Ureter (tissue), 1 donor: ENCODE measurements at regions not wholly inside any gene's neighbourhood (a gene's known extent, or its start where the extent isn't known, plus 50 kb on each side); places are given as distances from the start of the nearest gene placed in this dataset.

Experiments used
- DNase-seq: peaks from one replicate; pipeline ENCODE4 v3.0.0-alpha.2; 2020; ENCODE audit warnings: low spot score
- donor health status: DM: yes; HTN: yes; CAD: no.

DNA sequence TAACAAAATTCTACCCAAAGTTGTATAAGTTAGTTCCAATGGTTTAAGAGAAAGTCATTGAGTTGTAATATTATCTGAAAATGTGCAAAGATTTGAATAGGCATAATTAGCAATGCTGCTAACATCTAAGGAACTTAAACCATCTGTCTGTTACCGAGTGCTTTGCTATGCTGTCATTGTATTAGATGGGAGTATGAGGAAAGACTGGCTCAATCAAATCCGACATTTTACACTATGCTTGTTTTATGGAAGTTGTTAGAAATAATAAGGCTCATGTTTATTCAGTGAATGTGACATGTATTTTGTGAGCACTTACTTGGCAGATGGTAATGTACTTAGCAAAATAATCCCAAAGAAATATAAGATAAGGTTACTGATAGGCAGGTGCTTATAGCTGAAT, 1715.1 kb downstream of the PCDH7 start:
- no peak for DNase-seq

DNA sequence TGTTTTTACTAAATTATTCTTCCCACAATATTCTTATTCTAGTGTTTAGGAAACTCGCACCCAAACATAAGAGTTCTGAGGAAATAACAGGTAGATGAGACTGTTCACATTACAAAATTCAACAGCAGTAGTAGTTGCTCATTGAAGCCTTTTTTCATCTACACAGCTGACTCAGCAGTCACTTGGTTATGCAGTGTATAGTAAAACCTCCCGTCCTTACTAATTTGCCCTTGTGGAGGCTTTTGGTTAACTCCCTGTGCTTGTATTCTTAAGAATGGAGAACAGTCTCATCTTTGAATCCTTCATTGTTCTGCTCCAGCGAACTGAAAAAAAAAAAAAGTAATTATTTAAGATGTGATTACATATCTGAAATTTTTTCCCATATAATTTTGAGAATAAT, 1716.6 kb downstream of the PCDH7 start:
- DNase-seq: no peak

DNA sequence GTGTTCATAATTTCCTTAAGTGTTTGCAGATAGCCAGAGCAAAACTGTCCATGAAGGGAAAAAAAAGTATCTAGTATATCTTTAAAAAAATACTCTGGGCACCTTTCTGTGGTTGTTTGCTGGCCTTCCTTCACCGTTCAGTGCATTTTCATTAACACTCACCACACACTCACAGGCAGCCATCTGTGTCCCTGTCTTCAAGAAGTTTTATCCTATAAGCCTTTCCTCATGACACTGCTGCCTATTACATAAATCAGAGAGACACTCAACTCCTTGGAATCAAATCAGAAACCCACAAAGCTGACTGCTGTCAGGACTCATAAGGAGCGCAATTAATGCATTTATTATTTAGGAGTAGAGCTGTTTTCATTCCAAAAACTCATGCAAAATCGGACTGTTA, 1720.2 kb downstream of the PCDH7 start:
- no peak for DNase-seq

DNA sequence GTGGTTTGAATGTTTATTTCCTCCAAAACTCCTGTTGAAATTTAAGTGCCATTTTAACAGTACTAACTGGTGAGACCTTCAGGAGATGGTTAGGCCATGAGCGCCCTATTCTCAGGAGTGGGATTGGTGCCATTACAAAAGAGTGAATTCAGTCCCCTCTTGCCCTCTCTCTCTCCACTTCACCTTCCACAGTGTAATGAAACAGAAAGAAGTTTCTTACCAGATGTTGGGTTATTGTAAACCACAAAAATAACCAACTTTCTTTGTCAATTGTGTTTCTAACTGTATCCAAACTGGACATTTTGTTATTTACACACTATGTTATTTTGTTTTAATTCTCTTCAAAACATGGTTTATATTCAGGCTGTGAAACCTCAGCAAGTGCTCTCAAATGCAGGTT, 1734.3 kb downstream of the PCDH7 start:
- no peak for DNase-seq

DNA sequence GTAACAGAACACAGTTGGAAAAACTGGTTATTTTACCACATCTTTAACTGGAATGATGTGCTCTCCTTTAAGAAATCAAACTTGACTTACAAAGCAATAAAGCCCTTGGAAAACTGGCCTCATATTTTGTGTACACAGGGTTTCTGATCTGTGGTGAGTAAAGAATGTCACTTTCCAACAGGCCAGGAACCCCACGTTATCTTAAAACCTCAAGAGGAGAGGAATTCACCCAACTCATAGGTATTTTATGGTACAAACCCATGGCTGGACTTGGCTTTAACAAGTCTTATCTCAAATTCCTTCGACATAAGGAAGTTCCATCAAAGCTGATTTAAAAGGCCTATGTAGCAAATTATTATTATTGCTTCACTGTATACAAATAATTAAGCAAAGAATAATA, 1735.1 kb downstream of the PCDH7 start:
- no peak for DNase-seq

DNA sequence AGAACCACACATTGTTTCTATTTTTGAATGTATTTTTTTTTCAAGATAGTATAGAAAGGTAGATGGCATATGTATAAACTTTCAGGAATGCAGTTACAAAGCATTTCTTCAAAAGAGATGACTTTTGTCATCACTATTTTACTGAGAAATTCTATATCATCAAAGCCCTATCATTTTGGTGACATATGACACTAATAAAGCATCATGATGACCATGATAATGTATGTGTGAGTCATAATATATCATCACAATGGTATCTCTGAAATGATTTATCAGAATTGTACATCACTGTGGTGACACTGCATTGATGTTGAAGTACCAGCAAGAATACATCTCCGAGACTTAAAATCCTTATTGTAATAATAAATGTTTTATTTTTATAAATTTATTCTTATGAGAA, 1740.8 kb downstream of the PCDH7 start:
- no peak for DNase-seq

DNA sequence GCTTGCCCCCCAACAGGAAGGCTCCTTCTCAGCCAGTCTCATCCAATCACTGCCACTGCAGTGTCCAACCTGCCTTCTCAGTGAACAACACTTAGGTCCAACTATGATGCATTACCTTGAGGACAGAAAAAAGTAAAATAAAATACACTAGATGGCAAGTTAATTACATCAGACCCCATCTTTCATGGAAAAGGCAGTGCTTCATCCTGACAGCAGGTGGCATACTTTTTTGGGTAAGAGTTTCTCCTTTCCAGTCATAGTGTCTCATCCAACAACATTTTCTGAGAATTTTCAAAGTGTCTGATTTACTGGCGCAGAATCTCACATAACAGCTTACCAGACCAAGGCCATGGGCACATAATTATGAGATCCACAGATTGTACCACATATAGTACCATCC, 1742.8 kb downstream of the PCDH7 start:
- DNase-seq: no peak

DNA sequence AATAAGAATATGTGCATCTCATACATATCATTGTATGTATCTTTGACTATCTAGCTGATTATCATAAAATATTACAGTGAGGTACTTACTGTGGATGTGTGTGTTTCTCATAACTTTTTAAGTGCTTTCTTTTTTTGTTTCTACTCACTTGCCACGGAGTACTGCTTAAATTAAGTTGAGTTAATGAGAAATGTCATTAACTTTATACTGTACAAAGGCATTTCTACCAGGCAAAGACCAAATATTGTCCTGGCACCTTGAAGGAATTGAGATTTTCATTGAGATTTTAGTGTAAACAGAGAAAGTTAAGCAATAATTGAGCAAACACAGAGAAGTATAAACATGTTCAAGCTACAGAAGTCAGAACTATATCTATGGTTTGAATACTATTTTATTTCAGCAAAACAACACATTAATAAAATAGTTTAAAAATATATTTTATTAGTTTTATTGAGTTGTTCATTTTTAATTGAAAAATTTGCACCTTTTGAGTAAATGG, 1750.0 kb downstream of the PCDH7 start:
- DNase-seq: no peak

DNA sequence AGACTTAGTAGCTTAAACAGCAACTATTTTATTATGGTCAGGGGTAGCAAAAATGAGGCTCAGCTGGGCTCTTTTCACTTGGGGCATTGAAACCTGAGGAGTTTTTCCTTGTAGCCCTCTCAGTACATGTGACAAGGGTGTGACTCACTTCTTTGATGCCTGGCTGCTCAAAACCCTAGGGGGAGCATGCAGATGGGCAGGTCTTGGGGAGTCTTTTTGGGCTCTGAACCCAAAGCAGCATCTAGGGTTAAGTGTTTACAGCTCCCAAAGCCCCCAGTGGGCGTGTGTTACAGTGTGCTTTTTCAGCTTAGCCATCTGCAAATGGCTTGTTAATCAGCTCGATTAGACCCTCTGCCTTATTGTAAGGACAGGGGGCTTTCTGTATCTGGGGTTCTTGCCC, 1752.7 kb downstream of the PCDH7 start:
- DNase-seq: no peak

DNA sequence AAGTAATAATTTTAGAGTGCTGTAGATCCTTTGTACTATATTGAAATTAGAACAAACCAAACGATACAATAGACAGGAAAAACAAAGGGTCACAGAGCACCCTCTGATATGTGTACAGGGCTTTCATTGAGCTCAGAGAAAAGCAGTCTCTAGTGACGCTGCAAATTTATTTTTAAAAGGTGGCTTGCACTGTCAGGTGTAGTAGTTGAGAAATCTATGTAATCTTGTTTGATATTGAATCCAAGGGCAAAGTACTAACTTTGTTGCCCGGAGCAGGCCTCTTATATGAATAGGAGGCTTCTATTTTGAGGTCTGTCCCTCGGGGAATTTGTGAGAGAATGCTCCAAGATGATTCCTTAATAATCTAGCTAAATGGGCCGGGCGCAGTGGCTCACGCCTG, 1755.5 kb downstream of the PCDH7 start:
- no peak for DNase-seq

DNA sequence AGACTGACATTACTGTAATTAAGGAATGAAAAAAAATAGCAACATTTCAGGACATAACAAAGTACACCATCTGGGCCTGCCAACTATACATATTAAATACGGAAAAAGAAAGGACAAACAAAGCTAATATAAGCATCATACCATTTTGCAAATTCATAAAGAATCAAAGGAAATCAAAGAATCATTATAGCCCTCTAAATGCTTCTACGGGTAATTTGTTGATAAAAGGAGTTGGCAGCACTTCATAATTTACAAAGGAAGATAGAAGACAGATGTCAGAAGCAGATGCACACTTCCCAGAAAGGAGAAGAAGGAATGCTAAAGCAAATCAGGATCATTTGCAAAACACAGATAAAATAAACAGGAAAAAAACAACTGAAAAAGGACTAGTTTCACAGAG, 1757.3 kb downstream of the PCDH7 start:
- DNase-seq: no peak

DNA sequence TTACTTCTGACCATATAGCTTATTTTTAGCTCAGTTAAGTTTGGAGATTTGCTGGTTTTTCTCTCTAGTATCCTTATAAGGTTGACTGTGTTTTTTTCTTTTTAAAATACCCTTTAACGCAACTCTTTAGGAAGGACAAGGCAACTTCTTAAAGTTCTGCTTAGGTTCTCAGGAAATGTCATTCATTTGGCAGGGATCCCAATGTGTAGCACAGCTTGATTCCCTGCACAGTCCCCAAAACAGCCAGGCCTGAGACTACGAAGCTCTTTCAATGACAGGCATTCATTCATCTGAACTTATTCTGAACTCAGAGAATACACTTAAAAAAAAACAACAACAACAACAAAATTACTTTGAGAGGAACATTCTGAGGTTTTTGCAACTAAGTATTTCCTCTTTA, 1765.8 kb downstream of the PCDH7 start:
- no peak for DNase-seq

DNA sequence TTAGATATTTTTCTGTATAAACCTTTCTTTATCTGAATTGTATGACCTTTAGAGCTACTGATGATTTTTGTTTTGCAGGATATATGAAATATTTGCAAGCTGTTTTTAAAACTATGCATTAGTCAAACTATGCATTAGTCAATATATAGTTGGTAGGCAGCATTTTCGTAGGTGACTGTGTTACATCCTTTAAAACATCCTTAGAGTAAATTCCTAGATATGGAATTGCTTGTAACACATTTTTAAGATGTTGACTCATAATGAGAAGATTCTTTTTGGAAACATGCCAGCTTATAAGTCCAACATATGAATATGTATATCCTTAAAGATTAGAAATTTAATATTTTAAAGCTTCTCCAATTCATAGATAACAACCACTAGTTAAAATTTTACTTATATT, 1768.5 kb downstream of the PCDH7 start:
- no peak for DNase-seq

DNA sequence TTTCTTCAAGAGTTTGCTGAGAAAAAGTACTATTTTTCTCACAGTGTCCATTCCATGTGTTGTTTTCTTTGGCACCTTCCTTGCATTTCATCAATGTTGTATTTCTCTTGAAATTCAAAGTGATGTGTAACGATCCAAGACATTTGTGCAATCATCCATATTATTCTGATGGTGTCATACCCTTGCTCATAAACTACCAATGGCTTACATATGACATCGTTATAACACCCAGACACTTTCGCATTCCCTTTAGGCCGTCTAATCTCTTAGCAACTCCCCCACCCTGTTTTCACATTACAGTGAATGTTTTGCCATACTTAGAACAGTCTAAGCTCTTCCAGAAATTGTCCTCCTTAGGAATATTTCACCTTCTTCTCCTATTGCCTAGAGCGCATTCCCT, 1779.0 kb downstream of the PCDH7 start:
- no peak for DNase-seq

DNA sequence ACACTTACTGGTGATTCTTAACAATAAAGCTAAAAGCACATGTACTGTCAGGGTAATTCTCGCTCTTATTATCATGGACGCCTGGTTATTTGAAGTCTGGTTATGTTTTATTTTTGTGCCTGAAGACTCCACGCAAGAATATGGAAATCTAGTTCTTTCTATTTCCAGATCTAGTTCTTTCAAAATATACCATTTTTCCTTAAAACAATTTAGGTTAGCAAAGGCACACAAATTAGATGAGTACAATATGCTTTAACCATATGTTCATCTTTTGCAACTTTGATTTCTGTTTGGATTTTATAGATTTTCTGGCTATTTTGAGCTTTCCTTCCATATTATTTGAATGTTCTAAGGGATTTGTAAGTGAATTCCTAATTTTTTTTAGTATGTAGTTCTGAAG, 1783.1 kb downstream of the PCDH7 start:
- no peak for DNase-seq

DNA sequence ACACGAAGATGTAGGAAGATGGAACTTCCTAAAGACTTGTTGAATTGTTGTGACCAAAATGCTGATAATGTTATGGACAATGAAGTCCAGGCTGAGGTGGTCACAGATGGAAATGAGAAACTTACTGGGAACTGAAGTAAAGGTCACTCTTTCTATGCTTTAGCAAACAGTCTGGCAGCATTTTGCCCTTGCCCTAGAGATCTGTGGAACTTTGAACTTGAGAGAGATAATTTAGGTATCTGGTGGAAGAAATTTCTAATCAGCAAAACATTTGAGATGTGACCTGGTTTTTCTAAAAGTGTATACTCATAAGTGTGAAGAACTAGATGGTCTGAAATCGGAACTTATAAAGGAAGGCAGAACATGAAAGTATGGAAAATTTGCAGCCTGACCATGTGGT, 1785.9 kb downstream of the PCDH7 start:
- DNase-seq: no peak

DNA sequence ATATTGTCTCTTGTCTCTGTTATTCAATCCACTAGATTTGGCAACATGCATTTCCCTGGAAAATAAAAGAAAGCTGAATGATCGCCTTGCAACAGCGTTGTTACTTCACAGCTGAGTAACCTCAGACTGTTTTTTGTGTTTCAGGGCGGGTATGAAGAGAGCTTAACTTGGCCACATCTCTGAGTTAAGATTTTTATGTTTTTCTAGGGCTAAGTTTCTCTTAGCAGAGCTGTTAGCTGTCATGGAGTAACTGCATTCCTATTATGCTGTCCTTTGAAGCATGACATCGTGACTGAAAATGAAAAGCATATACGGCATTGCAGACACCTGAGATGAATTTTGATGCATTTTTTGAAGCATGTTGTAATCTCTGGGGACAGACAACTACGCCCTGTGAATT, 1798.9 kb downstream of the PCDH7 start:
- no peak for DNase-seq

DNA sequence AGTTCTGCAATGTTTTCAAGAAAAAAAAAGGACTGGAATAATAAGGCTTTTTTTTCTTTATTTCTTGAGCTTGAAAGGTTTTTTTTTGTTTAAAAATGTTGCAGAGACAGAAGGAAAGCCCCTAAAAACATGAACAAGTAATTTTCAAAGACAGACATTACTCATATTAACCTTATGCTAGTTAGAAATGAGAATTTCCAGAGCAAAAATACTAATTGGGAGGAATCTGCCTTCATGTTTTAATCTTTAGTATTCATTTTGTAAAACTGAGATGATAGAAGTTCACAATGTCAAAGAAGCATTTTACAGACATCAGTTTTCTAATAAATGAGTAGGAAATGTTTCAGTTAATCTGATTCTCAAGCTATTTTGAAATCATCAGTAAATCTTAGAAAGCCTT, 1805.3 kb downstream of the PCDH7 start:
- DNase-seq: no peak

DNA sequence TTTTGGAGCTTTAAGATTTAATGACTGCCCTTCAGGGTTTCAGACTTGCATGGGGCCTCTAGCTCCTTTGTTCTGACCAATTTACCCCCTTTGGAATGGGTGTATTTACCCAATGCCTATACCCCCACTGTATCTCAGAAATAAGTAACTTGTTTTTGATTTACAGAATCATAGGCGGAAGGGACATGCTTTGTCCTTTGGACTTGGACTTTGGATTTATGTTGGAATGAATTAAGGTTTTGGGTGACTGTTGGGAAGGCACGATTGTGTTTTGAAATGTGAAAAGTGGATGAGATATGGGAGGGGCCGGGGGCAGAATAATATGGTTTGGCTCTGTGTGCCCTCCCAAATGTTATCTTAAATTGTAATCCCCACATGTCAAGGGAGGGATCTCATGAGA, 1824.7 kb downstream of the PCDH7 start:
- no peak for DNase-seq

DNA sequence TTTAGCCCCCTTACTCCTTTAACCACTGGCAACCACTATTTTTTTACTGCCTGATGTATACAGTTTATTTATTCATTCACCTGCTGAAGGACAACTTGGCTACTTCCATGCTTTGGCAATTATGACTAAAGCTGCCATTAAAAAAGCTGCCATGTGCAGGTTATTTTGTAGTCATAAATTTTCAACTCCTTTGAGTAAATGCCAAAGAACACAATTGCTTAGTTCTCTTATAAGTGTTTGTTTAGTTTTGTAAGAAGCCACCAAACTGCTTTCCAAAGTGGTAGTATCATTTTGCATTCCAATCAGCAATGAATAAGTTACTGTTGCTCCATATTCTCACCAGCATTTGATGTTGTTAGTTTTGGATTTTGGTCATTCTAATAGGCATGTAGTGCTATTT, 1831.8 kb downstream of the PCDH7 start:
- DNase-seq: no peak

DNA sequence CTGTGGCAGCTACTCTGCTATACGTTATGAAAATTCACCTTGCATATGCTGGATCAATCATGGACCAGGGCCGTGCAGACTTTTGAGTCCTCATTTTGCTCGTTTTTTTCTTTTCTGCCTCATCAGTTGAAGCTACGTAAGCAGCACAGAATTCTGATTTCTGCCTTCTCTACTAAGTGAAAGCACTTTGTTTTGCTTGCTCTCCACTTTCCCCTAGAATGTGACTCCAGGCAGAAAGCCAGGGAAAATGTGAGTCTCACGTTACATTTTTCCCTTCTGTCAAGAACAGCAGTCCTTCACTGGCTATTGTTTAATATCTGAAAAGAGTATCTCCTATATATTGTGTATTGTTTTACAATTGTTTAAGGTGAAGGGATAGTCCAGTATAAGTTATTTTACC, 1840.1 kb downstream of the PCDH7 start:
- no peak for DNase-seq

DNA sequence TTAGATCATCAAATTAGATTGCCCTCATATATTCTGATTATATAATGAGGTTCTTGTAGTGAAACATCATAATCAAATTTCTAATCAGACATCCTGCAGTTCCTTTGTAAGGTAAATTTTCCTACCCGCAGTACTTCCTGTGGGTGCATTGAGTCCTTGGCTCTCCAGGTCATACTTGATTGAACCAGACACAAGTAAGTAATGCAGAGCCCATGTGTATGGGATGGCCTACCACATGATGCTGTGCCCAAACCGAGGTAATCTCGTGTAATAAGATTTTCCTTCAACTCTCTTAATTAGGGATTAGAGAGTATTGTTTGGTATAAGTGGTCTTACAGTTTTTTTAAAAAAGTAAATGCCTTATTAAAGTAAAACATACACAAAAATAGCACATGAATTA, 1841.8 kb downstream of the PCDH7 start:
- DNase-seq: no peak

DNA sequence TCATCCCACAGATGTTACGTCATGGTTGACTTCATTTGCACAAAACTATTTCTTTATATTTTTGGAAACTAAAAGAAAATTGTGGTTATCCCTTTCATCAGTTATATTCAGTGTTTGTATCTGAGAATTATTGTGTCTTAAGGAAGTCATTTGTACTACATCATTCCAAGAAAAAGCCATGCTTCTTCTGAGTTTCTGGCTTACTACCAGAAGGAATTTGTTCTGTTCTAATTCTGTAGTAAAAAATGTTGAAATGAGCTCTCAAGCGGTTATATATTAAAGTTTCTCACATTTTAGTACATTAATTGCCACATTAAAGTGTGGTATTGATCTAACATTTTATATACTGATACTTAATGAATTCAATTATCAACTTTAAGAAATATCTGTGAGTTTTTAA, 1844.5 kb downstream of the PCDH7 start:
- no peak for DNase-seq

DNA sequence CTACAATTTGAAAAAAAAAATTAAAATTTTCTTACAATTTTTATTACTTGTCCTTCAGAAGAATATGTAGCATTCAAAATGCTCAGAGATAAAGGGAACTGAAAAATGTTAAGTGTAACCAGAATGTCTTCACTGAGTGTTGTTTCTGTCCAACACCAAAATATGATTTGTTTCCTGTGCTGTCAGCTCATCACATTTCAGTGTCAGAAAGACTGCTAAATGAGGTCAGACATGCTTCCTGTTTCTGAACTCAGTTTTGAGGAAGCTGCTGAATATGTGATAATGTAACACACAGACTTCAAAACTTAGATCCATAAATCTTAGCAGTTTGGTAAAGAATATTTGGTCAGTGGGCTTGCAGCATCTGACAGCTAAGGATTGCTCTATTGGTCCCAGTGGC, 1849.7 kb downstream of the PCDH7 start:
- no peak for DNase-seq

DNA sequence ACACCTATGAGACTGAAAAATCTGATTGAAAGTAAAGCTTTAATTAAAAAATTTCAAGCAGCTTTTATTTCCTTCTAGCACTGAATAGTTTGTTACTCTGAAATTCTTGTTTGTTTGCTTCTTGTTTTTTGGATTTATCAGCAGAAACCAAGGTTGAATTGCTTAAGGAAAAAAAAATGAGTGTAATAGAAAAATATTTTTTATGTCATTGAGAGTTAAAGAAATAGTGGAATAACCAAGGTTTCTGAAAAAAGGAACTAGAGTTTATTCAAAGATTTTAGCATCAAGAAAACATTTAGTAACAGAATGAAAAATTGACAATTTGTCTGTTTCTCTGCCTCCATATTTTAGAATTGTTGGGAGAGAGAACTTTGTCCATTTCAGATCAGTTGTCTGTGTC, 1852.2 kb downstream of the PCDH7 start:
- DNase-seq: no peak
